ENCODE measurements at regions not wholly inside any gene's neighbourhood (a gene's known extent, or its start where the extent isn't known, plus 50 kb on each side); places are given as distances from the start of the nearest gene placed in this dataset.

DNA sequence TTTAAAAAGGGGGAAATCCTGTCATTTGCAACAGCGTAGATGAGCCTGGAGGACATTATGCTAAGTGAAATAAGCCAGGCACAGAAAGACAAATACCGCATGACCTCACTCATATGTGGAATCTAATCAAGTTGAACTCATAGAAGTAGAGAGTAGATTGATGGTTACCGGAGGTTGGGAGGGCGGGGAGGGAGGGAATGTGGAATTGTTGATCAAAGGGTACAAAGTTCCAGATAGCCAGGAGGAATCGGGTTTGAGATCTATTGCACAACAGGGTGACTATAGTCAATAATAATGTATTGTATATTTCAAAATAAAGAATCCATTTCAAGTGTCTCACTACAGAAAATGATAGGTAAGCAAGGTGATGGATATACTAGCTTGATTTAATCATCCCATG lies 393.2 kb downstream of the BCOR start:
- Histone ChIP-seq H3K27ac (ENCODE audit: extremely low read depth, low read depth, low read length) (no peak overlapping the region), H3K36me3 (ENCODE audit: control insufficient read depth in 2 of 2, insufficient read depth in 1 of 2, low read length in 2 of 2) (no peaks in the 10 kb centered on the region), H3K9me3 (ENCODE audit: control insufficient read depth, insufficient read depth, low read depth, low read length) (no peaks in the 10 kb centered on the region), H3K4me1 (ENCODE audit: control insufficient read depth, insufficient read depth, low read length) (no peaks in the 10 kb centered on the region), H3K4me3 (ENCODE audit: low read depth, low read length) (no peak overlapping the region)
- POLR2A ChIA-PET, result no interaction called here
- CTCF ChIA-PET, result interaction anchor here (1.6 kb wide), 1 partner anchor 23 kb away, joined by 3 read pairs; no protein-coding TSS in a partner anchor
- TF ChIP-seq YY2 (tag by site-specific recombination; IDR thresholded peaks at IDR 0.05) (no peak), GLIS1 (tag by site-specific recombination; IDR thresholded peaks at IDR 0.05) (no peak)

DNA sequence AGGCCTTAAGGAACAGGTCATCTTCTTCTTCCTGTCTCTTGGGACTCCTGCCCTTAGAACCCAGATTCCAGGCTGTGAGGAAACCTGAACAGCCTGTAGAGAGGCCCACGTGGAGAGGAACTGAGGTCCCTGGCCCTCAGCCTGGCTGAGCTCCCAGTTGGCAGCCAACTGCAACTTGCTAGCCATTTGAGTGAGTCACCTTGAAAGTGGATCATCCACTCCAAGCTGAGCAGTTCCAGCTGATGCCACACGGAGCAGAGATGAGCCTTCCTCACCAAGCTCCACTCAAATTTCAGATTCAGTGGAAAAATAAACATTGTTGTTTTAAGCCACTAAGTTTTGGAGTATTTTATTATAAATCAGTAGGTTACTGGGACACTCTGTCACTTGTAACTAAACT lies 392.5 kb downstream of the BCOR start:
- Histone ChIP-seq H3K4me3 (ENCODE audit: low read depth, low read length) (no peak overlapping the region), H3K36me3 (ENCODE audit: control insufficient read depth in 2 of 2, insufficient read depth in 1 of 2, low read length in 2 of 2) (no peaks in the 10 kb centered on the region), H3K9me3 (ENCODE audit: control insufficient read depth, insufficient read depth, low read depth, low read length) (no peaks in the 10 kb centered on the region), H3K27ac (ENCODE audit: extremely low read depth, low read depth, low read length) (no peak overlapping the region), H3K4me1 (ENCODE audit: control insufficient read depth, insufficient read depth, low read length) (no peaks in the 10 kb centered on the region)
- CTCF ChIA-PET, result interaction anchor here (1.6 kb wide), 1 partner anchor 22 kb away, joined by 3 read pairs; no protein-coding TSS in a partner anchor
- POLR2A ChIA-PET, result interaction anchor here (0.6 kb wide), 1 partner anchor 392 kb away, joined by 3 read pairs; no protein-coding TSS in a partner anchor
- TF ChIP-seq ZNF121 (tag by site-specific recombination; IDR thresholded peaks at IDR 0.05) (no peak), EGR2 (tag by site-specific recombination; IDR thresholded peaks at IDR 0.05; ENCODE audit: low read depth) (no peak), SCRT1 (tag by site-specific recombination; IDR thresholded peaks at IDR 0.05; ENCODE audit: borderline replicate concordance) (no peak), ZNF133 (tag by site-specific recombination; IDR thresholded peaks at IDR 0.05) (no peak), ZNF211 (tag by site-specific recombination; IDR thresholded peaks at IDR 0.05; ENCODE audit: low read depth) (no peak), ZNF558 (tag by site-specific recombination; IDR thresholded peaks at IDR 0.05) (no peak), ZNF549 (tag by site-specific recombination; IDR thresholded peaks at IDR 0.05) (no peak), SCRT2 (tag by site-specific recombination; IDR thresholded peaks at IDR 0.05) (no peak), SALL2 (tag by site-specific recombination; IDR thresholded peaks at IDR 0.05; ENCODE audit: borderline replicate concordance) (no peak), FEZF1 (tag by site-specific recombination; IDR thresholded peaks at IDR 0.05) (peak; percentile 98), SETDB1 (IDR thresholded peaks at IDR 0.05; ENCODE audit: insufficient read length, low read length) (no peak), ZNF664 (tag by site-specific recombination; IDR thresholded peaks at IDR 0.05) (no peak), ZNF184 (tag by site-specific recombination; IDR thresholded peaks at IDR 0.05) (peak; percentile 29; the same call in 1 of the 2 replicates), ZNF335 (tag by site-specific recombination; conservative IDR thresholded peaks at IDR 0.05) (peak; percentile 42; the same call in 1 of the 2 replicates), GLIS1 (tag by site-specific recombination; IDR thresholded peaks at IDR 0.05) (peak; percentile 27; the same call in 1 of the 2 replicates), MEIS1 (CRISPR knock-in tag; IDR thresholded peaks at IDR 0.05; ENCODE audit: borderline replicate concordance) (no peak), ZNF571 (tag by site-specific recombination; IDR thresholded peaks at IDR 0.05) (no peak), OSR2 (tag by site-specific recombination; IDR thresholded peaks at IDR 0.05) (0 out of 2 replicates have a peak, but pooled peaks have one; percentile 22), ZBTB48 (tag by site-specific recombination; IDR thresholded peaks at IDR 0.05) (peak; percentile 47; the same call in 1 of the 2 replicates)
- TF ChIP-seq, protein P1, sequence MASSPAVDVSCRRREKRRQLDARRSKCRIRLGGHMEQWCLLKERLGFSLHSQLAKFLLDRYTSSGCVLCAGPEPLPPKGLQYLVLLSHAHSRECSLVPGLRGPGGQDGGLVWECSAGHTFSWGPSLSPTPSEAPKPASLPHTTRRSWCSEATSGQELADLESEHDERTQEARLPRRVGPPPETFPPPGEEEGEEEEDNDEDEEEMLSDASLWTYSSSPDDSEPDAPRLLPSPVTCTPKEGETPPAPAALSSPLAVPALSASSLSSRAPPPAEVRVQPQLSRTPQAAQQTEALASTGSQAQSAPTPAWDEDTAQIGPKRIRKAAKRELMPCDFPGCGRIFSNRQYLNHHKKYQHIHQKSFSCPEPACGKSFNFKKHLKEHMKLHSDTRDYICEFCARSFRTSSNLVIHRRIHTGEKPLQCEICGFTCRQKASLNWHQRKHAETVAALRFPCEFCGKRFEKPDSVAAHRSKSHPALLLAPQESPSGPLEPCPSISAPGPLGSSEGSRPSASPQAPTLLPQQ (tag by site-specific recombination; IDR thresholded peaks at IDR 0.05), result 0 out of 2 replicates have a peak, but pooled peaks have one; percentile 31
- TF ChIP-seq, protein P2, sequence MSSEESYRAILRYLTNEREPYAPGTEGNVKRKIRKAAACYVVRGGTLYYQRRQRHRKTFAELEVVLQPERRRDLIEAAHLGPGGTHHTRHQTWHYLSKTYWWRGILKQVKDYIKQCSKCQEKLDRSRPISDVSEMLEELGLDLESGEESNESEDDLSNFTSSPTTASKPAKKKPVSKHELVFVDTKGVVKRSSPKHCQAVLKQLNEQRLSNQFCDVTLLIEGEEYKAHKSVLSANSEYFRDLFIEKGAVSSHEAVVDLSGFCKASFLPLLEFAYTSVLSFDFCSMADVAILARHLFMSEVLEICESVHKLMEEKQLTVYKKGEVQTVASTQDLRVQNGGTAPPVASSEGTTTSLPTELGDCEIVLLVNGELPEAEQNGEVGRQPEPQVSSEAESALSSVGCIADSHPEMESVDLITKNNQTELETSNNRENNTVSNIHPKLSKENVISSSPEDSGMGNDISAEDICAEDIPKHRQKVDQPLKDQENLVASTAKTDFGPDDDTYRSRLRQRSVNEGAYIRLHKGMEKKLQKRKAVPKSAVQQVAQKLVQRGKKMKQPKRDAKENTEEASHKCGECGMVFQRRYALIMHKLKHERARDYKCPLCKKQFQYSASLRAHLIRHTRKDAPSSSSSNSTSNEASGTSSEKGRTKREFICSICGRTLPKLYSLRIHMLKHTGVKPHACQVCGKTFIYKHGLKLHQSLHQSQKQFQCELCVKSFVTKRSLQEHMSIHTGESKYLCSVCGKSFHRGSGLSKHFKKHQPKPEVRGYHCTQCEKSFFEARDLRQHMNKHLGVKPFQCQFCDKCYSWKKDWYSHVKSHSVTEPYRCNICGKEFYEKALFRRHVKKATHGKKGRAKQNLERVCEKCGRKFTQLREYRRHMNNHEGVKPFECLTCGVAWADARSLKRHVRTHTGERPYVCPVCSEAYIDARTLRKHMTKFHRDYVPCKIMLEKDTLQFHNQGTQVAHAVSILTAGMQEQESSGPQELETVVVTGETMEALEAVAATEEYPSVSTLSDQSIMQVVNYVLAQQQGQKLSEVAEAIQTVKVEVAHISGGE (tag by site-specific recombination; conservative IDR thresholded peaks at IDR 0.05; ENCODE audit: low read depth), result no peak

All from HEK293 (cell line).